Mesenchymal stem cell (in vitro differentiated cells and primary cell): ENCODE measurements at regions not wholly inside any gene's neighbourhood (a gene's known extent, or its start where the extent isn't known, plus 50 kb on each side); places are given as distances from the start of the nearest gene placed in this dataset.

ENCODE experiments used
- DNase-seq: peaks from one replicate; pipeline ENCODE4 v3.0.0-alpha.2; 2013
- H2AFZ ChIP-seq: one replicate; pipeline ENCODE4 v1.6.1; 2013; ENCODE audit warnings: low read depth, mild to moderate bottlenecking, control low read depth, inconsistent platforms, low read length, moderate library complexity
- H2AK5ac ChIP-seq: 2 replicates; pipeline ENCODE4 v1.6.1; 2013; ENCODE audit warnings: low read length, moderate library complexity, mild to moderate bottlenecking, inconsistent platforms; ENCODE audit not compliant: severe bottlenecking
- H2BK120ac ChIP-seq: one replicate; pipeline ENCODE4 v1.6.1; 2013; ENCODE audit warnings: low read depth, mild to moderate bottlenecking, inconsistent platforms, low read length, moderate library complexity
- H2BK12ac ChIP-seq, 2 experiments: one replicate each; pipeline ENCODE4 v1.6.1; 2013; ENCODE audit warnings: inconsistent platforms in 2 of 2, low read length in 2 of 2, mild to moderate bottlenecking in 2 of 2, moderate library complexity in 2 of 2, control low read depth in 1 of 2
- H2BK15ac ChIP-seq: one replicate; pipeline ENCODE4 v1.6.1; 2013; ENCODE audit warnings: mild to moderate bottlenecking, low read depth, inconsistent platforms; ENCODE audit not compliant: poor library complexity, severe bottlenecking
- H2BK5ac ChIP-seq: 2 replicates; pipeline ENCODE4 v1.6.1; 2013; ENCODE audit warnings: low read depth, mild to moderate bottlenecking, low read length, control low read depth, inconsistent platforms; ENCODE audit not compliant: poor library complexity, severe bottlenecking
- H3K14ac ChIP-seq, 2 experiments: one replicate each; pipeline ENCODE4 v1.6.1; 2013; ENCODE audit warnings: inconsistent platforms in 2 of 2, low read length in 2 of 2, control low read depth in 1 of 2, mild to moderate bottlenecking in 1 of 2, moderate library complexity in 1 of 2
- H3K18ac ChIP-seq, 2 experiments: one replicate each; pipeline ENCODE4 v1.6.1; 2013; ENCODE audit warnings: inconsistent platforms in 2 of 2, low read length in 2 of 2, control low read depth in 1 of 2, low read depth in 1 of 2, mild to moderate bottlenecking in 1 of 2
- H3K23ac ChIP-seq, 2 experiments: one replicate each; pipeline ENCODE4 v1.6.1; 2013; ENCODE audit warnings: inconsistent platforms in 2 of 2, low read length in 2 of 2, mild to moderate bottlenecking in 2 of 2, moderate library complexity in 2 of 2, control low read depth in 1 of 2
- H3K27ac ChIP-seq: 2 replicates; pipeline ENCODE4 v1.5.1; 2013; ENCODE audit warnings: mild to moderate bottlenecking, moderate library complexity, low read length, control low read depth, inconsistent platforms; ENCODE audit not compliant: poor library complexity, severe bottlenecking
- H3K27me3 ChIP-seq, 2 experiments: 2 replicates each; pipeline versions ENCODE4 v1.6.1 to v1.7.0; 2013; ENCODE audit warnings: low read length in 2 of 2, mild to moderate bottlenecking in 2 of 2, moderate library complexity in 2 of 2, control low read depth in 1 of 2, inconsistent platforms in 1 of 2; ENCODE audit not compliant: control insufficient read depth in 1 of 2, insufficient read depth in 1 of 2
- H3K36me3 ChIP-seq, 2 experiments: 2 replicates each; pipeline versions ENCODE4 v1.6.1 to v1.7.0; 2013; ENCODE audit warnings: low read length in 2 of 2, control low read depth in 1 of 2, inconsistent platforms in 1 of 2, low read depth in 1 of 2, mild to moderate bottlenecking in 1 of 2; ENCODE audit not compliant: insufficient read depth in 2 of 2, control insufficient read depth in 1 of 2
- H3K4ac ChIP-seq, 2 experiments: one replicate each; pipeline ENCODE4 v1.6.1; 2013; ENCODE audit warnings: inconsistent platforms in 2 of 2, low read length in 2 of 2, mild to moderate bottlenecking in 2 of 2, moderate library complexity in 2 of 2, control low read depth in 1 of 2, low read depth in 1 of 2
- H3K4me1 ChIP-seq: 2 replicates; pipeline ENCODE4 v1.6.1; 2013; ENCODE audit warnings: low read depth, low read length, control low read depth; ENCODE audit not compliant: control insufficient read depth, insufficient read depth
- H3K4me2 ChIP-seq: 2 replicates; pipeline ENCODE4 v1.6.1; 2013; ENCODE audit warnings: low read length, mild to moderate bottlenecking, inconsistent platforms; ENCODE audit not compliant: poor library complexity, severe bottlenecking
- H3K4me3 ChIP-seq, 2 experiments: 2 replicates each; pipeline versions ENCODE4 v1.5.1 to v1.7.0; 2013; ENCODE audit warnings: low read length in 2 of 2, mild to moderate bottlenecking in 2 of 2, control low read depth in 1 of 2, low read depth in 1 of 2; ENCODE audit not compliant: insufficient read depth in 1 of 2
- H3K79me1 ChIP-seq: replicated peaks from 2 replicates; pipeline ENCODE4 v1.6.1; 2013; ENCODE audit warnings: mild to moderate bottlenecking, control low read depth, low read length, inconsistent platforms; ENCODE audit not compliant: poor library complexity, severe bottlenecking
- H3K9ac ChIP-seq: 2 replicates; pipeline ENCODE4 v1.7.0; 2013; ENCODE audit warnings: mild to moderate bottlenecking, low read length, moderate library complexity
- H3K9me3 ChIP-seq: 2 replicates; pipeline ENCODE4 v1.7.0; 2013; ENCODE audit warnings: mild to moderate bottlenecking, low read length; ENCODE audit not compliant: control insufficient read depth
- H4K8ac ChIP-seq: one replicate; pipeline ENCODE4 v1.6.1; 2013; ENCODE audit warnings: inconsistent platforms, mild to moderate bottlenecking, low read length, moderate library complexity
- H4K91ac ChIP-seq: one replicate; pipeline ENCODE4 v1.6.1; 2013; ENCODE audit warnings: mild to moderate bottlenecking, low read length, inconsistent platforms
- WGBS: methylation state at CpG from one replicate; pipeline ENCODE4 v1.1.7; 2013; ENCODE audit warnings: mixed read lengths; 5-methylcytosine and 5-hydroxymethylcytosine counted together

DNA sequence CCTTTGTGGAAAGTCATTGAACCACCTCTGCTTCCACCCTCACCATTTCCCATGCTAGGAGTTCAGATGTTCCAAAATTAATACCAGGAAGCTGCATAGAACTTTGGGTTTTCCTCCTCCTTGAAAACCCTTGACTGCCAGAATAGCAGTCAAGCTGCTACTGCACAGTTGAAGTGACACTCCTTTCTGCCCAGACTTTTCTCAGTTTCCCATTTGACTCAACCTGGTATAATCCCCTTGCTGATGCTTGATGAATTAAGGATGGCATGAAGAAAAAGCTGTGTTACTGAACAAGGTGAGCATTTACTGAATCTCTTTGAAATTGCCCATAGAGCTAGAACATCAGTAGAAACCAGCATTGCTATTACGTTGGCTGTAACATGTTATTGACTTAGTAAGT lies 286.0 kb downstream of the EDEM1 start:
- H3K9ac ChIP-seq = no peak overlapping the region
- H3K23ac ChIP-seq = no peak overlapping the region
- H3K27ac ChIP-seq = no peak overlapping the region
- H2AFZ ChIP-seq = no peak overlapping the region
- H2AK5ac ChIP-seq = no peak overlapping the region
- no peak overlapping the region for H2BK5ac ChIP-seq
- H3K4ac ChIP-seq = no peak overlapping the region
- H2BK12ac ChIP-seq = no peak overlapping the region
- no peaks in the 10 kb centered on the region for H3K27me3 ChIP-seq
- no peak for DNase-seq
- no peak overlapping the region for H3K18ac ChIP-seq
- H3K9me3 ChIP-seq = peaks cover 4% of the 10 kb centered on the region
- no peaks in the 10 kb centered on the region for H3K79me1 ChIP-seq
- no peak overlapping the region for H2BK15ac ChIP-seq
- no peak overlapping the region for H4K8ac ChIP-seq
- no peak overlapping the region for H4K91ac ChIP-seq
- H3K14ac ChIP-seq = no peak overlapping the region
- no peak overlapping the region for H3K4me2 ChIP-seq
- H3K4me1 ChIP-seq = no peaks in the 10 kb centered on the region
- no CpG with 5 or more reads among the region's 1 CpG for WGBS
- no peak overlapping the region for H2BK120ac ChIP-seq
- H3K36me3 ChIP-seq = no peaks in the 10 kb centered on the region
- H3K4me3 ChIP-seq = no peak overlapping the region

DNA sequence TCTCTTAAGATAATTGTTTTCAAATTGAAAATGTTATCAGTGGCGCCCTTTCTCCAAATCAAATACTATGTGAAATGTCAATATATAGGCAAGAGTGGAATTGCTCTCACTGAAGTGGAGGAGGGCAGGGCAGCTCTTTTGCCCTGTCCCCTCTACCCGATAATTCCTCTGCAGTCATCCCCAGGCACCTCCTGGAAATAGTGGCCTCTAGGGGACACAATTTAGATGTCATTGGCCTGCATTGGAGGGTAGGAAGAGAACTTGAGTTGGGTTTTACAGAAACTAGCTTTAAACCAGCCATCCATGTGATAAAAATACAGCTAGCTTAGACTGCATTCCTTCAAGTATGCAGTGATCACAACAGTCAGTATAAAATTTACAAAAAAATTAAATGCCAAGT lies 288.9 kb downstream of the EDEM1 start:
- Histone ChIP-seq H2AFZ (no peak overlapping the region), H2BK15ac (no peak overlapping the region), H2BK120ac (no peak overlapping the region), H3K36me3 (no peaks in the 10 kb centered on the region), H3K4me3 (no peak overlapping the region), H3K9ac (no peak overlapping the region), H2AK5ac (no peak overlapping the region), H3K4me1 (no peaks in the 10 kb centered on the region), H3K4me2 (no peak overlapping the region), H2BK5ac (no peak overlapping the region), H2BK12ac (no peak overlapping the region), H3K27ac (no peak overlapping the region), H3K23ac (no peak overlapping the region), H3K4ac (no peak overlapping the region), H3K18ac (no peak overlapping the region), H4K91ac (no peak overlapping the region), H4K8ac (no peak overlapping the region), H3K27me3 (no peaks in the 10 kb centered on the region), H3K14ac (no peak overlapping the region), H3K9me3 (peaks cover 4% of the 10 kb centered on the region), H3K79me1 (no peaks in the 10 kb centered on the region)
- WGBS = no CpG with 5 or more reads among the region's 2 CpGs
- no peak for DNase-seq

DNA sequence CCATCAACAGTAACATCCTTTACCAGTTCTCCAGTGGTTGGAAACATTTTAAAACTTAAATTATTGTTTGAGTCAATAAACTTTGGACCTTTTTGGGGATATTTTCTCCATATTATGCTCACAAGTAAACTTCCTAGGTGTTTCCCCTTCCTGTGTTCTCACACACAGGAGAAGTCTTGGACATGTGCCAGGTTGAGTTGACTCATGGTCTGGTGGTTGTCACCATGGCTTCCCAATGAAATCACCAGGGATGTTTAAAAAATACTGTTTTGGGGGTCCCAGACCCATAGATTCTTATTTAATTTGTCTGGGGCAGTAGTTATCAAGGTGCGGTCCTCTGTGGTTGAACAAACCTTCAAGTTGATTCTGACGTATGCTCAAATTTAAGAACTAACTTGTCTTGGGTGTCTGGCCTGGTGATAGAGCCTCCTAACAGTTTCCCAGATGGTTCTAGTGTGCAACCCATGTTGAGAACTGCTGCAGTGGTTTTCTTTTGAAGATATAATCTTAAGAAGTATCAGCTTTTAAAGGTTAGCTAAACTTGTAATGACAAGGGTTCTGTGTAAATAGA lies 291.8 kb downstream of the EDEM1 start:
- 90% methylated on average over 2 of the region's 2 CpGs for WGBS
- H3K27ac ChIP-seq = no peak overlapping the region

DNA sequence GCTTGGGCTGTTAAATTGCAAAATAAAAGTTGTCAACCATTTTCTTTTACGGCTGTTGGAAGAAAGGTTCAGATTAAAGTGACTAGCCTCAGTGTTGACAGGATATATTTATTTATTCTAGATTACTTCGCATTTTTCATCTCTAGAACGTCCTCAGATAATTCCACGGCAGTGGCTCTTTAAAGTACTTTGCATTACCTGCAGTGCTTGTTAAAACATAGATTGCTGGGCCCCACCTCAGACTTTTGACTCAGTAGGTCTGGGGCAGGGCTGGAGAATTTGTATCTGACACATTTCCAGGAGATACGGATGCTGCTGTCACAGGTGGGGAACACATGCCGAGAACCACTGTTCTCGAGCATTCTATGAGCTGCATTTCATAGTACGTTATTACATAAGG lies 292.7 kb downstream of the EDEM1 start:
- H4K8ac ChIP-seq = no peak overlapping the region
- no peak overlapping the region for H2BK12ac ChIP-seq
- no peak overlapping the region for H3K4me3 ChIP-seq
- H3K4ac ChIP-seq = no peak overlapping the region
- H3K9me3 ChIP-seq = peaks cover 4% of the 10 kb centered on the region
- H2BK120ac ChIP-seq = no peak overlapping the region
- no peak overlapping the region for H3K23ac ChIP-seq
- no peak overlapping the region for H3K27ac ChIP-seq
- H3K4me1 ChIP-seq = no peaks in the 10 kb centered on the region
- no peaks in the 10 kb centered on the region for H3K36me3 ChIP-seq
- no peaks in the 10 kb centered on the region for H3K79me1 ChIP-seq
- H2BK15ac ChIP-seq = no peak overlapping the region
- no peak overlapping the region for H3K14ac ChIP-seq
- no peak overlapping the region for H4K91ac ChIP-seq
- DNase-seq = no peak
- WGBS = 87% methylated on average over 5 of the region's 8 CpGs
- no peak overlapping the region for H2AFZ ChIP-seq
- no peak overlapping the region for H3K4me2 ChIP-seq
- no peak overlapping the region for H3K9ac ChIP-seq
- H3K27me3 ChIP-seq = no peaks in the 10 kb centered on the region
- no peak overlapping the region for H3K18ac ChIP-seq
- no peak overlapping the region for H2AK5ac ChIP-seq
- no peak overlapping the region for H2BK5ac ChIP-seq

More for the DNA sequence above, 291.8 kb downstream of the EDEM1 start:
- no peak overlapping the region for H2BK15ac ChIP-seq
- no peaks in the 10 kb centered on the region for H3K27me3 ChIP-seq
- H3K9me3 ChIP-seq = peaks cover 4% of the 10 kb centered on the region
- no peak overlapping the region for H3K4ac ChIP-seq
- no peak overlapping the region for H3K4me3 ChIP-seq
- H2AK5ac ChIP-seq = no peak overlapping the region
- H3K36me3 ChIP-seq = no peaks in the 10 kb centered on the region
- H2BK12ac ChIP-seq = no peak overlapping the region
- H3K14ac ChIP-seq = no peak overlapping the region
- H3K23ac ChIP-seq = no peak overlapping the region
- H2BK5ac ChIP-seq = no peak overlapping the region
- no peak overlapping the region for H3K4me2 ChIP-seq
- H3K18ac ChIP-seq = no peak overlapping the region
- H2BK120ac ChIP-seq = no peak overlapping the region
- H4K91ac ChIP-seq = no peak overlapping the region
- DNase-seq = no peak
- H3K4me1 ChIP-seq = no peaks in the 10 kb centered on the region
- H4K8ac ChIP-seq = no peak overlapping the region
- H2AFZ ChIP-seq = no peak overlapping the region
- H3K9ac ChIP-seq = no peak overlapping the region
- H3K79me1 ChIP-seq = no peaks in the 10 kb centered on the region
